GM18867 (cell line): ENCODE measurements at regions not wholly inside any gene's neighbourhood (a gene's known extent, or its start where the extent isn't known, plus 50 kb on each side); places are given as distances from the start of the nearest gene placed in this dataset.
"Not testable (repeated sequence)": the region's sequence is repeated elsewhere in the genome, so short reads cannot be mapped to it uniquely, and the experiment has no call there.

Experiments
- ATAC-seq: cut with Tn5 transposase; IDR thresholded peaks from one replicate; pipeline ENCODE4 v1.9.1; 2021; ENCODE audit warnings: mild to moderate bottlenecking, moderate library complexity; ENCODE audit not compliant: unreplicated experiment

GRCh38 chr14:21974741-21975140 lies 301.1 kb upstream of the OR4E1 start:
- ATAC-seq, result no peak

- ATAC-seq, result no peak
Observed at GRCh38 chr14:21965042-21965441, 291.4 kb upstream of the OR4E1 start.

GRCh38 chr14:21964180-21964579 lies 290.6 kb upstream of the OR4E1 start:
- ATAC-seq, result no peak

- no peak for ATAC-seq
Observed at GRCh38 chr14:21960636-21961035, 287.0 kb upstream of the OR4E1 start.

- no peak for ATAC-seq
Observed at GRCh38 chr14:21941885-21942284, 268.3 kb upstream of the OR4E1 start.

GRCh38 chr14:21940887-21941856 lies 267.6 kb upstream of the OR4E1 start:
- ATAC-seq, result no peak

GRCh38 chr14:21939836-21940235 lies 266.2 kb upstream of the OR4E1 start:
- no peak for ATAC-seq

- ATAC-seq, result no peak
Observed at GRCh38 chr14:21937996-21938395, 264.4 kb upstream of the OR4E1 start.

GRCh38 chr14:21933681-21934080 lies 260.1 kb upstream of the OR4E1 start:
- no peak for ATAC-seq

GRCh38 chr14:21924479-21924878 lies 250.9 kb upstream of the OR4E1 start:
- ATAC-seq, result peak; percentile 69

GRCh38 chr14:21923820-21924219 lies 250.2 kb upstream of the OR4E1 start:
- ATAC-seq, result no peak

GRCh38 chr14:21921453-21921852 lies 247.8 kb upstream of the OR4E1 start:
- ATAC-seq, result no peak

GRCh38 chr14:21917699-21918436 lies 244.2 kb upstream of the OR4E1 start:
- ATAC-seq, result peak; percentile 70

GRCh38 chr14:21915826-21916225 lies 242.2 kb upstream of the OR4E1 start:
- ATAC-seq, result no peak

- ATAC-seq, result peak; percentile 89
Observed at GRCh38 chr14:21913759-21914158, 240.1 kb upstream of the OR4E1 start.

- ATAC-seq, result no peak
Observed at GRCh38 chr14:21912367-21912766, 238.7 kb upstream of the OR4E1 start.

GRCh38 chr14:21911877-21912276 lies 238.3 kb upstream of the OR4E1 start:
- no peak for ATAC-seq

GRCh38 chr14:21910260-21910659 lies 236.6 kb upstream of the OR4E1 start:
- no peak for ATAC-seq

GRCh38 chr14:21902561-21903181 lies 229.1 kb upstream of the OR4E1 start:
- ATAC-seq, result peak; percentile 49

- ATAC-seq, result not testable (repeated sequence)
Observed at GRCh38 chr14:21894898-21895194, 221.2 kb upstream of the OR4E1 start.

- peak; percentile 47 for ATAC-seq
Observed at GRCh38 chr14:21894003-21894897, 220.6 kb upstream of the OR4E1 start.
